GM12878 (cell line): ENCODE measurements at regions not wholly inside any gene's neighbourhood (a gene's known extent, or its start where the extent isn't known, plus 50 kb on each side); places are given as distances from the start of the nearest gene placed in this dataset.

Experiments
- ATAC-seq: fragments of 200-7000 bp; cut with Tn5 transposase; 3 replicates; pipeline ENCODE4 v1.9.1; 2020; ENCODE audit warnings: mild to moderate bottlenecking, moderate library complexity
- BruUV-seq: library from RNA; stranded (reverse); fragments of 400-500 nt; replicated peaks from 2 replicates; lab custom pipeline; 2021; lab: Mats Ljungman, UMichigan
- CTCF ChIA-PET: fragments of 300-600 bp; sonication (Branson Sonifier 250); formaldehyde crosslinking; extraction: SDS; loops from one replicate; lab custom pipeline; 2021; ENCODE audit warnings: inconsistent platforms; lab: Yijun Ruan, JAX
- POLR2A ChIA-PET: fragments of 350-600 bp; formaldehyde crosslinking; extraction: SDS; loops from one replicate; lab custom pipeline; 2021; ENCODE audit warnings: inconsistent platforms; lab: Charles Lee
- RAD21 ChIA-PET: fragments of 300-600 bp; sonication (Branson Sonifier 250); formaldehyde crosslinking; loops from one replicate; lab custom pipeline; 2023; ENCODE audit warnings: antibody characterized with exemption; ENCODE audit not compliant: unreplicated experiment; lab: Charles Lee
- SMC1A ChIA-PET: fragments of 300-600 bp; sonication (Branson Sonifier 250); formaldehyde crosslinking; loops from one replicate; lab custom pipeline; 2023; ENCODE audit not compliant: unreplicated experiment, uncharacterized antibody; lab: Charles Lee
- DNase-seq: peaks from one replicate; pipeline ENCODE4 v3.0.0-alpha.2; 2011; ENCODE audit warnings: low read depth, low spot score
- FAIRE-seq: peaks from 3 replicates; lab custom pipeline; 2011; peaks lifted over from hg19 to GRCh38; lab: Jason Lieb, UNC
- H2AFZ ChIP-seq: 2 replicates; pipeline ENCODE4 v1.6.0; 2011; ENCODE audit warnings: low read depth, low read length, control low read depth; ENCODE audit not compliant: control insufficient read depth
- H3K27ac ChIP-seq: 2 replicates; pipeline ENCODE4 v1.5.1; 2011; ENCODE audit warnings: control low read depth; ENCODE audit not compliant: control insufficient read depth, insufficient read depth
- H3K27me3 ChIP-seq, 2 experiments: replicated peaks in 1 of 2; 2 replicates each; pipeline versions ENCODE4 v1.6.0 to v1.6.1; 2011; ENCODE audit warnings: low read length in 1 of 2; ENCODE audit not compliant: control insufficient read depth in 2 of 2, insufficient read depth in 2 of 2
- H3K36me3 ChIP-seq, 2 experiments: 2 replicates each; pipeline ENCODE4 v1.5.1; 2011; ENCODE audit warnings: low read length in 1 of 2; ENCODE audit not compliant: control insufficient read depth in 2 of 2, insufficient read depth in 2 of 2
- H3K4me1 ChIP-seq: 2 replicates; pipeline ENCODE4 v1.6.1; 2011; ENCODE audit warnings: mild to moderate bottlenecking, low read length, moderate library complexity, mixed read lengths; ENCODE audit not compliant: control insufficient read depth, insufficient read depth
- H3K4me2 ChIP-seq: 2 replicates; pipeline ENCODE4 v1.6.0; 2011; ENCODE audit warnings: control low read depth; ENCODE audit not compliant: control insufficient read depth, insufficient read depth
- H3K4me3 ChIP-seq: fragments of 200-600 bp; sonication (generic); 2 replicates; pipeline ENCODE4 v1.5.1; 2016
- H3K79me2 ChIP-seq: 2 replicates; pipeline ENCODE4 v1.6.0; 2011; ENCODE audit warnings: low read length; ENCODE audit not compliant: control insufficient read depth, insufficient read depth
- H3K9ac ChIP-seq: 2 replicates; pipeline ENCODE4 v1.8.0; 2011; ENCODE audit warnings: low read length, control low read depth, mixed read lengths; ENCODE audit not compliant: control insufficient read depth, insufficient read depth
- H3K9me3 ChIP-seq: replicated peaks from 3 replicates; pipeline ENCODE4 v1.5.1; 2011; ENCODE audit warnings: mild to moderate bottlenecking, low read length; ENCODE audit not compliant: control insufficient read depth, insufficient read depth
- H4K20me1 ChIP-seq: 2 replicates; pipeline ENCODE4 v1.6.0; 2011; ENCODE audit not compliant: control insufficient read depth, insufficient read depth
- ATF2 ChIP-seq: IDR thresholded peaks from 2 replicates; pipeline ENCODE4 v1.6.1; 2012; ENCODE audit warnings: low read length, inconsistent platforms
- BACH1 ChIP-seq: fragments of 450-650 bp; IDR thresholded peaks from 2 replicates; pipeline ENCODE4 v1.6.1; 2017; ENCODE audit warnings: mild to moderate bottlenecking, borderline replicate concordance
- BCL3 ChIP-seq: IDR thresholded peaks from 2 replicates; pipeline ENCODE4 v1.6.1; 2011; ENCODE audit warnings: borderline replicate concordance, low read depth, mild to moderate bottlenecking, moderate library complexity, low read length; ENCODE audit not compliant: insufficient read depth, poor library complexity, severe bottlenecking
- BHLHE40 ChIP-seq, 2 experiments: fragments of 450-650 bp in 1 of 2; IDR thresholded peaks; 2 replicates each; pipeline ENCODE4 v1.6.1; 2011 to 2017; ENCODE audit warnings: low read depth in 2 of 2, borderline replicate concordance in 1 of 2, improper control_type of control experiment in 1 of 2, low read length in 1 of 2, mild to moderate bottlenecking in 1 of 2
- CBX3 ChIP-seq: fragments of 200-600 bp; sonication (generic); IDR thresholded peaks from 2 replicates; pipeline ENCODE4 v1.6.1; 2016; ENCODE audit warnings: low read depth, borderline replicate concordance
- CEBPB ChIP-seq, 2 experiments: fragments of 150-350 bp in 1 of 2; IDR thresholded peaks; 2 replicates each; pipeline ENCODE4 v1.6.1; 2012 to 2014; ENCODE audit warnings: low read depth in 2 of 2, low read length in 2 of 2, borderline replicate concordance in 1 of 2, inconsistent platforms in 1 of 2
- CHD2 ChIP-seq: IDR thresholded peaks from 2 replicates; pipeline ENCODE4 v1.6.1; 2011; ENCODE audit warnings: low read depth, low read length, improper control_type of control experiment, borderline replicate concordance
- CTCF ChIP-seq, 3 experiments: IDR thresholded peaks in 2 of 3; conservative IDR thresholded peaks in 1 of 3; 2 replicates each; pipeline ENCODE4 v1.5.1; 2011; ENCODE audit warnings: low read depth in 3 of 3, low read length in 3 of 3, mild to moderate bottlenecking in 3 of 3, control low read depth in 2 of 3, moderate library complexity in 2 of 3, inconsistent platforms in 1 of 3, mixed read lengths in 1 of 3; ENCODE audit not compliant: control insufficient read depth in 2 of 3, insufficient read depth in 1 of 3; ENCODE audit errors: extremely low read depth in 1 of 3
- E4F1 ChIP-seq: fragments of 450-650 bp; IDR thresholded peaks from 2 replicates; pipeline ENCODE4 v1.6.1; 2018; ENCODE audit warnings: borderline replicate concordance, mild to moderate bottlenecking; ENCODE audit not compliant: partially characterized antibody
- EZH2 ChIP-seq: IDR thresholded peaks from 2 replicates; pipeline ENCODE4 v1.6.1; 2012; ENCODE audit warnings: low read depth, mild to moderate bottlenecking, control low read depth, inconsistent platforms, low read length, borderline replicate concordance; ENCODE audit not compliant: control insufficient read depth
- JUNB ChIP-seq: IDR thresholded peaks from 2 replicates; pipeline ENCODE4 v1.6.1; 2016; ENCODE audit warnings: antibody characterized with exemption, mild to moderate bottlenecking
- NFYB ChIP-seq: IDR thresholded peaks from 2 replicates; pipeline ENCODE4 v1.6.1; 2011; ENCODE audit warnings: low read depth, mild to moderate bottlenecking, low read length, improper control_type of control experiment, moderate library complexity; ENCODE audit not compliant: insufficient read depth
- SIX5 ChIP-seq: IDR thresholded peaks from 2 replicates; pipeline ENCODE4 v1.6.1; 2011; ENCODE audit warnings: mild to moderate bottlenecking, low read depth, low read length, moderate library complexity; ENCODE audit not compliant: severe bottlenecking
- STAT1 ChIP-seq: fragments of 450-650 bp; conservative IDR thresholded peaks from 2 replicates; pipeline ENCODE4 v1.6.1; 2014; ENCODE audit warnings: antibody characterized with exemption, mild to moderate bottlenecking
- USF2 ChIP-seq: IDR thresholded peaks from 2 replicates; pipeline ENCODE4 v1.6.1; 2011; ENCODE audit warnings: low read depth, low read length, improper control_type of control experiment, borderline replicate concordance
- ZNF622 ChIP-seq: fragments of 450-650 bp; IDR thresholded peaks from 2 replicates; pipeline ENCODE4 v1.6.1; 2017; ENCODE audit warnings: mild to moderate bottlenecking, inconsistent platforms
- WGBS: methylation state at CpG from one replicate; pipeline ENCODE4 v1.1.6; 2016; ENCODE audit warnings: low lambda C conversion rate; ENCODE audit not compliant: insufficient replicate concordance, insufficient coverage; ENCODE audit errors: missing lambda C conversion rate; 5-methylcytosine and 5-hydroxymethylcytosine counted together
- in situ Hi-C: fragments of 300-500 bp; cut with MboI; formaldehyde crosslinking; loops from 9 replicates; pipeline ENCODE4 v1.14.3; 2018; ENCODE audit warnings: mixed read lengths
- intact Hi-C: fragments of 100-400 bp; cut with micrococcal nuclease; formaldehyde crosslinking; loops from one replicate; pipeline ENCODE4 v1.14.2; 2022; ENCODE audit not compliant: unreplicated experiment

GRCh38 chr11:109305009-109305408 lies 117.0 kb upstream of the C11orf87 start:
- ChIA-PET CTCF (no interaction called here), RAD21 (no interaction called here), SMC1A (no interaction called here), POLR2A (no interaction called here)
- no peak for ATAC-seq
- no peak overlapping the region for H2AFZ ChIP-seq
- intact Hi-C loops (no loop called here), in situ Hi-C loops (no loop called here)
- no peak overlapping the region for H3K9ac ChIP-seq
- no TSS peak for BruUV-seq
- no peak for DNase-seq
- FAIRE-seq: no peak
- no peaks in the 10 kb centered on the region for H3K36me3 ChIP-seq
- H3K27ac ChIP-seq: no peak overlapping the region
- no peak overlapping the region for H3K4me3 ChIP-seq
- 37% methylated on average over 7 of the region's 7 CpGs for WGBS
- no peaks in the 10 kb centered on the region for H3K79me2 ChIP-seq
- H3K4me2 ChIP-seq: no peak overlapping the region
- no peaks in the 10 kb centered on the region for H3K9me3 ChIP-seq
- no peaks in the 10 kb centered on the region for H4K20me1 ChIP-seq
- H3K27me3 ChIP-seq: no peaks in the 10 kb centered on the region; a peak in 1 of 4 replicates
- no peaks in the 10 kb centered on the region for H3K4me1 ChIP-seq
- TF ChIP-seq NFYB (no peak), SIX5 (no peak), BACH1 (no peak), CHD2 (no peak), BHLHE40 (IDR thresholded peaks at IDR 0.05; ENCODE audit: borderline replicate concordance in 1 of 2, low read depth in 2 of 2, low read length in 1 of 2) (no peak), E4F1 (no peak), ZNF622 (no peak), JUNB (no peak), CTCF (IDR thresholded peaks at IDR 0.05 in 2 of 3, conservative IDR thresholded peaks at IDR 0.05 in 1 of 3; ENCODE audit: control insufficient read depth in 2 of 3, extremely low read depth in 1 of 3, insufficient read depth in 1 of 3, low read depth in 3 of 3, low read length in 3 of 3) (no peak), BCL3 (no peak), CEBPB (IDR thresholded peaks at IDR 0.05; ENCODE audit: borderline replicate concordance in 1 of 2, low read depth in 2 of 2, low read length in 2 of 2) (no peak), CBX3 (no peak), EZH2 (no peak), ATF2 (no peak), STAT1 (no peak), USF2 (no peak)
